HG02623 (cell line): ENCODE measurements at regions not wholly inside any gene's neighbourhood (a gene's known extent, or its start where the extent isn't known, plus 50 kb on each side); places are given as distances from the start of the nearest gene placed in this dataset.

Experiments used
- ATAC-seq: cut with Tn5 transposase; IDR thresholded peaks from one replicate; pipeline ENCODE4 v1.9.1; 2021; ENCODE audit warnings: moderate library complexity; ENCODE audit not compliant: unreplicated experiment

DNA sequence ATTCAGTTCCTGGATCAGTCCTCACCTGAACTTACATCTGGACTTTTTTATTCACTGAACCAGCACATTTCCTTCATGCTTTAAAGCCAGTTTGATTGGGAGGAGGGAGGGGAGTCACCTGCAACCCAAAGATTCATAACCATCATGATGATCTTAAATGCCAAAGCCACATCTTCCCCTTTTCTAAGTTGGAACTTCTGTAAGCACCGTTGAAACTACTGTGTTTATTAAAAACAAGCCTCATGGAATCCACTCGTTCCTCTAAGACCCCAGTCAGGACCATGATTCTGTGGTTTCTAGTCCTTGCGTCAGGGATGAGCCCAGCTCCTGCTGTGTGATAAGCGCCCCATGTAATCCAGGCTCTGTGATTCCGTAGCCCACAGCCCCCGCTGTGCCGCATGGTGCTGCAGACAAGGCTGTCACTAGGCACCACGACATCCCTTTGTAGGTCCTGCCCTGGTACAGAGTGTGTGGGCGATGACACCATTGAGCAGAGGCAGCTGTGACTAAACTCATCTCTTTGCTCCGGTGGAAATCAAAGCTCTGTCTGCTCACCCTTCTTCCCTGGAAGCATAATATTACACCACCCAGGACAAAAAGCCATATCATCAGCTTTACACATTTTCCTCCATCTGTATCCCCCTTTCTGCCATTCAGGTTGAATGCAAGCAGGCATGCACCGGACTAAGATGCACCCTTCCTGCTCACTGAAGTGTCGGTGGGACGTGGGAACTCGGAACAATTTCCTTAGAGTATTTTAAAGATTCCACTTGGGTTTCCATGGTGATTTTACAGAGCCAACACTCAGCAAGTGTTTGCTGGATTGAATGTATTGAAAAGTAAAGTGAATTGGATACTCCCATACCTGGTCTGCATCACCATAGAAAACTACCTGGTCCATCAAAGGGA, 132.0 kb upstream of the FSTL4 start:
- ATAC-seq: no peak

DNA sequence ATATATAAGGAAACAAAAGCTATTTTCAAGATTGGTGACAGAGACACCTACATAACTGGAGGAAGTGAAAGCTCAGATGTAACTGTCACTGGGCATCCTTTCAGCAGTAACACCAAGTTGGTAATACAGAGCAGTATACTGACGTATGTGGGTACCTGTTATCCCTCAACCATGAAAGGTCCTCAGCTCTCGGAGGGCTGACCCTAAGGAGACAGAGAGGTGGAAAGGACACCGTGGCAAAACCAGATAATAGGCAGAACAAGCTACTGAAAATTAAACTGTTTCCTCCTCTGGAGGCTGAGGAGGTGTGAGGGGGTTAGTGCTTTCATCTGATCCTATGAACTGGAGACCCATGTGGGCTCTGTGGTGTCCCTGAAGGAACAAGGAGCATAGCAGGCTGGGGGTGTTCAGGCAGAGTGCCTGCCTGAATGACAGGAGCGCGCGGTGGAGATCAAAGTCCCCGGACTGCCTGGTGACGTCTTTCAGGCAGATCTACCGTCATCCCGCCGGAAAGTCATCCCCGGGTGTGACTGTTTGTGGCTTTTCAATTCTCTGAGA, 130.2 kb upstream of the FSTL4 start:
- ATAC-seq: no peak

DNA sequence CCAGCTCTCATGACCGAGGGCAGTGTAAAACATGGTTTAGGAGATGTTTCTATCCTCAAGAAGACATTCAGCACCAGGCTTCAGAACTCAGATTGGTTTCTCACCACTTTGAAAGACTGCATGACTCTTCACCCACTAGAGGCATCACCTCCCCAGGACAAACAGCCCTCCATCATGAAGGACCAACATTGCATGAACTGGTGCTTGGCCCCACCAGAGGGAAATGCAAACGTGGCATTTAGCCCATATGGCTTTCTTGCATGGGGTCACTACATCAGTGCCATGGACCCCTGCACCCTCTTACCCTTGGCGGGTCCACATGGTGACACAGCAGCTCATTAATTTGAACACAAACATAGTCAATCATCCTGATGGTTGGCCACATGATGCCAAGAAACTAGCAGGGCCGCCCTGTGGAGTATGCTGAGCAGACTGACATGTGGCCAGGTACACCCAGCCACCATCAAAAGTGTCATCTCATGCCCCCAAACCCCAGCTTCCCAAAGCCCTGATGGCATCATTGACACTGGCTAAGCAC, 129.5 kb upstream of the FSTL4 start:
- no peak for ATAC-seq

DNA sequence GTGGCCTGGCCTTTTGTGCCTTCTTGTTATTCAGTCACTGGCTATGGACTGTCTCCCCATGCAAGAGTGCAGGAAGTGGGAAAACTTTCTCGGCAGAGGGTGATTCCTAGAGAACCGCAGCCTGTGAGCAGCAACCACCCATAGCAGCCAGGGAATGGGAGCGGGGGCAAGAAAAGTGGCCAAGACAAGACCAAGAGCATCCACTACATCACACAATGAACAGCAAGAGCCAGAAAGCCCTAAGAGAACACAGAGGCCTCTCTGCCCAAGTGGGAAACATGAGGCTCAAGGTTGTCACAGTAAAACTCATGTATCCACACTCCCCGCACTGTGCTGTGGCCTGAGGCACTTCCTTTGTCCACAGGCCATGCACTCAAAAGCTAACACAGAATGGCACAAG, 129.1 kb upstream of the FSTL4 start:
- ATAC-seq: no peak

DNA sequence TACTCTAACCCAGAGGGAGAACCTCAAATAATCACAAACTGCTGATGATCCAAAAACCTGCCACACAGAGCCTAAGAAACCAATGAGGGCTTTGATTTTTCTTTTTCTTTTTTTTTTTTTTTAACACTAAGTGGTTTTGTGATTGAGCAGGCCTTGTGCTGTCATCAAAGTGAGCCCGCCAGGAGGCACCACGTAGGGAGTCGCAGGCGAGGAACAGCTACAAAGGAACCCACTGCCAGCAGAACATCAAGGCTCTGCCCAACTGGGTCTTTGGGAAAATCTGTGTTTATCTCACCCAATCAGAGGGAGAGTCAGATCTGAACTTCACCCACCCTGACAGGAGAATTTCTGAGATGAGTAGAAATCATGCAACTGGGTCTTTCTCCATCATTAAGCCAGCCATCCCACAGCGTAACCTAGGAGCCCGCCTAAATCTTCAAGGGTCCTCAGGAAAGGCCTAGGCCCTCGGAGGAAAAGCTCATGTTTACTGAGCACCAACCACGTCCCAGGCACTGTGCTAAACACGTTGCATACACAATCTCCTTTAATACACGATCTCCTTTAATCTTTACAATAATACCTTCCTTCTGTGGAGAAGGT, 126.9 kb upstream of the FSTL4 start:
- no peak for ATAC-seq

DNA sequence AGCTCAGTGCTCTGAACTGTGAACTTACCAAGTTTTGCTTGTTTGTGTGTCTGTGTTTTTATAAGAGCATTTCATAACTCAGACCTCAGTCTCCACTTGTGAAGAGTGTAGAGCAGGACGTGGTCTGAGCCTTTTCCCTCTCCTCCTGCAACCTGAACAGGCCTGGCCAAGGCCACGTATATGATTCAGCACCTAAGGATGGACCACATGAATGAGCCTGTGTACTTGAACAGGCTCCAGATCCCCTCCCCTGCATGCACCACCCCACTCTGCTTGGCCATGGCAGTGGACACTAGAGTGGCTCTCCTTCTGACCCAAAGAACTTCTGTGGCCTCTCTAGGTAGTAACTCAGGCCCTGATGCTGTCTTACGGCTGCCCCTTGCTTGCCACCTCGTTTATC, 125.9 kb upstream of the FSTL4 start:
- ATAC-seq: no peak

DNA sequence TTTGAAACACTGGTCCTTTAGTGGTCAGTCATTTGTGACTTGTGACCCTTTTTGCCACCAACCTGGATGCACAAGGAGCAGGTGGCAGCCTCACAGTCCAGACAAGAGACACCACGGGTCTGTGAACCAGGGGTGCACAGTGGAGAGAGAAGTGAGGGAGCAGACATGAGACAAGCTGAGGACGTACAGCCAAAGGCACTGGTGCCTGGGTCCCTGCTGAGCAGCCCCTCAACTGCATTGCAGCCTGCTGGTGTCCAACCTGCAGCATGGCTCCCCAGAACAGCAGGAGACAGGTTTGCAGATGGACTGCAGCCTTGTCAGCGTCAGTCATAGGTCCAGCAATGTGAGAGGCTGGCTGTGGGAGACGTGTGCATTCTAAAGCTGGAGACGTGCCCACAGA, 124.2 kb upstream of the FSTL4 start:
- no peak for ATAC-seq

DNA sequence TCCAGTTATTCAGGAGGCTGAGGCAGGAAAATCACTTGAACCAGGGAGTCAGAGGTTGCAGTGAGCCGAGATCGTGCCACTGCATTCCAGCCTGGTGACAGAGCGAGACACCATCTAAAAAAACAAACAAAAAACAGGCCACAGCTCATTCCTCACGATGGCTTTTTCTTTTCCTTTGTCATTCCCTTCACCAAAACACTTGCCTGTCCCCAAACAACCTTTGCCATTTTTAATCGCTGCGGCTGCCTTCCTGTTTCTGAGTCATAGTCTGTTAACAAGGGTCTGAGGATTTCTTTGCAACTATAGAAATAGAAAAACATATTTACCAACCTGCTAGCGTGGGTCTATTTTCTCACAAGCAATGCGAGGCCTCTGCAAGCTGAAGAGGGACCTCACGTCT, 123.0 kb upstream of the FSTL4 start:
- ATAC-seq: no peak

DNA sequence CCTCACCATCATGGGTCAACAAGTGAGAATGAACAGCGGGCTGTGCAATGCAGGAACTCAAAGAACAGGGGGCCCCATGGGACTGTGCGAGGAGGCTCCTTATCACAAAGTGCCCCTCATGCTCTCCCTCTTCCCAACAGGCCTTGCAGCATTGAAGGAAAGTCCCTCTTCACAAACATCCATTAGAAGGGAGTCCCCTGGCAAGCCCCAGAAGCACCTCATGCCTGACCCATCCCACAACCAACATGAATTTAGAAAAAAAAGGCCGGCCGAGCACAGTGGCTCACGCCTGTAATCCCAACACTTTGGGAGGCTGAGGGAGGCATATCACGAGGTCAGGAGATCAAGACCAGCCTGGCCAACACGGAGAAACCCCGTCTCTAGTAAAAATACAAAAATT, 122.6 kb upstream of the FSTL4 start:
- ATAC-seq: no peak

DNA sequence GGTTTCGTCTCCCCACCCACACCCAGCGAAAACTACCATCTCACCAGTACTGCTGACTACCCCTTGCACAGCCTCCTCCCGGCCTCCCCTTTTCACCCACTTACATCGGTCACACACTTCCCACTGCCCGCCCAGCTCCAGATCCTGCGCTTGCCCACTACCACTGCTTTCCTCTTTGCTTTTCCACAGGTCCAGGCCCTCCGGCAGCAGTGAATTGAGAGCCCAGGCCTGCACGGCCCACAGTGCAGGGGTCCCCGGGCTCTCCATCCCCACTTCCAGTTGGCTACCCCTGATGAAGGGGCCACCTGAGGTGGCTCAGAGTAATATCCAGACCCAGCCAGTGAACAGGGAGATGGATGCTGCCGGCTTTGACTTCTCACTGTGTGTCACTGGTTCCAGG, 120.2 kb upstream of the FSTL4 start:
- no peak for ATAC-seq

DNA sequence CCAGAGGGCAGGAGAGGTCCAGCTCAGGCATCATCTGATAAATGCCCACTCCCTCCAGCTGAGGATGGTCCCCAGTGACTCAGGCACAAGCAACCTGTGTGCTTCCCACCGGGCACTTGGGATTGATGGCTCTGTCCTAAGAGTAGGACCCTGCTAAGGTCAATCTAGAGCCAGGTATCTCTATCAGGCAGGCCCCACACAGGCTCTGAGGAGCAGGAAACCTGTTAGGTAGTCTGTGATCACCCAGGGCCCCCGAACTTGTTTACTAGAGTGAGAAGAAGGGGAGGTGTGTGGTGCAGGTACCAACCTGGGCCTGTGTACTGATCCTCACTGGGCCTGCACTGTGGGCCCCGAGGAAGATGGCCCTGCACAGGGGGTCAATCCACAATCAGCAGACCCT, 119.6 kb upstream of the FSTL4 start:
- no peak for ATAC-seq

DNA sequence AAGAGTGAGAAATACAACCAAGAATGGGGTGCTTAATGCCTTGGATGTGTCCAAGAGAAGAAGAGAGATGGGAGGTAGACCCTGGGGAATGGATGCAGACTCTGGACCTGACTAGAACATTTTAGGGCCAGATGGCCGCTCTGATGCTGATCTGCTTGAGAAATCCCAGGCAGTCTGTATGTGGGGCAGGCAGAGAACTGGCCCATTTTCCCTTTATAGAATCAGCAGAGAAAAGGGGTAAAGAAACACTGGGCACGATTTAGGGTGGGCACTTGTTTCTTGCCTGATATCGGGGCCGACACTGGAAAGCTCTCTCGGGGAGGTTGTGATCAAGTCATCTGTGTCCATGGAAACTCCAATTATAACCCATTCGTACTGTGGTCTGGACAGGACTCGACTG, 118.5 kb upstream of the FSTL4 start:
- no peak for ATAC-seq

DNA sequence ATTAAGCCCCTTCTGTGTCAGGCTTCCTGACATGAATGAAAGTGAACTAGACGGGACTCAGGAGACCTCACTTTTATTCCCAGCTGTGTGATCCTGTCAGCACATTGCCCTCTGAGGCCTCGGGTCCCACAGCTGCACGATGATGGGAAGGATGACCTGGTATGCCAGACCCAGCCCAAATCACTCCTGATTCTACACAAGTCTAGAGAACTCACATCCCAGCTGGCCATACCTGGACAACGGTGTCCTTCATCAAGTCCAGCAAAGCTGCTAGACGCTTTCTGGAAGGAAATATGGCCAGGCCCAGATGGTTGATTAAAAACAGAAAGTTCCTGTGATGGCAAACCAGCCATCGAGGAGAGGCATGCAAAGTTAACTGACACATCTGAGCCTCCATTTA, 118.0 kb upstream of the FSTL4 start:
- no peak for ATAC-seq

DNA sequence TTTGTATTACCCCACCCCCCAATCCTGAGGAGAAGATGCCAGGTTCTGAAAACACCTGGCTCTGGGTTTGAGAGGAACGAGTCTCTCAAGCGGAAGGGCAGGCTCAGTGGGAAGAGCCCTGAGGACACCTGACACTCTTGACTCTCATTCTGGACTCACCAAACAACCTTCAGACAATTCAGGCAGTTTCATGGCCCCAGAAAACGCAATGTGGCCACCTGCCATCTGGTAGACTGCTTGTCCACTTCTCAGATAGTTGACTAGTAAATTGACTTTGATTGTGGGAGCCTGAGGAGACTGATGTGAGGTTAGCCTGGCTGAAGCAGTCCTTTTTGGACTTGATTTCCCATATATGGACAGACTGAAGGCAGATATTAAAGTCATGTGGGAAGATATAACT, 117.5 kb upstream of the FSTL4 start:
- ATAC-seq: no peak

DNA sequence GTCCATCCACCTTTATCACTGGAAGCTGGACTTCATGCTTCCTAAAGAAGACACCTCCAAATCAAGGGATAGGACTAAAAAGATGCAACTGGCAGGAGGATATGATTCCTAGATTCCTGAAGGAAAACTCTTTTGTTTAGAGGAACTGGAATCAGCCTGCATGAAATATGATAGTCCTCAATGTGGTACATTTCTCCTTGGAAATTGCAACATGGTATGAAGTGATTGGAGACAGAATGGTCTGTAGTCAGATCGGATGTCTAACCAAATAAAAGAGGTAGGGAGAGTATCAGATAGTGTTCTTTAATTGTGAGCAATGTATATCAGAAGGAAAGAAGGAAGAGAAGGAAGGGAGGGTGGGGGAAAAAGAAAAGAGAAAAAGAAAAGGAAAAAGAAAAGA, 116.1 kb upstream of the FSTL4 start:
- ATAC-seq: no peak

DNA sequence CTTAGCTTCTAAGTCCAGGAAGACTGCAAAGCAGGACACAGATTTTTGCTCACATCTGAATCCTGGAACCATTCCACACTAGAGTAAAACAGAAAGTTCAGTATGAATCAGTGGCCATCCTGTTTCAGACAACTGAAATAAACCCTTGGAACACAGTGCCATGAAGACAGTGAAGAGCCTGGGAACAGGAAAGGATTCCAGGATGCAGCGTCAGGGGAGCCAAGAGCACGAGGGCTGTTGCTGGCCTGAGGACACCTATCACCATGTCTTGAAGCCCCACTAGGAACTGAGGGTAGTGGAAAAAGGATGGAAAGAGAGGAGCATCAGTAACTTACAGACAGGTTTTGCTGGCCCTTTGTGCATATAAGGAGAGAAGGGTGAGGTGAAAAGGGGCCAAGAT, 115.3 kb upstream of the FSTL4 start:
- ATAC-seq: no peak

DNA sequence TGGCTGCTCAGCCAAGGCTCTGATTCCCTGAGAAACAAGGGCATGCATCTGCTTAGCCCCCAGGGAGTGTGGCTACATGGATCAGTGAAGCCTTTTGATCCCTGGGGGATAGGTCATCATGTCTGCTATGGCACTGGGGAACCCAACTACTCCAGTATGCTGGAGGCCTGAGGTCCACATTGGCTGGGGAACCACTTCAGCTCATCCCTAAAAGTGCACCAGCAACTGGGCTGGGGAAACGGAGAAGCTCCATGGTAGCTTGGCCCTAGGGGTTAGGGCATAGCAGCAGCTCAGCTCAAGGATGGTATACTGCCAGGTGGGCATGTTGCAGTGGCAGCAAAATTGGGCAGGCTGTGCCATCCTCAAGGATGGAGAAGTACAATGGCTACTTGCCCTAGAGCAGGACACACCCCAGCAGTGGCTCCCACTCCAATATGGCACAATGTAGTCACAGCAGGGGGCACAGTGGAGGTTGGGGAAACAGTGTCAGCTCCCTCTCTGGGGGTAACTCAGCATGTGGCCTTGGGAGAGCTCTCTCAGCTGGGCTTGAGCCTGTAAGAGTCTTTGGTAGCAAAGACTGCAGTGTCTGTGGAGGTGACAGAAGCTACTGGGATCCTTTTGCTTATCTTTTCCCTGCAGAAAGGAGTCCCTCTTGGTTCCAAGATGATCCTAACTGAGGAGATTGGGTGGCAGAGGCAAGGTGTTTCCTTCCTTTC, 111.5 kb upstream of the FSTL4 start:
- no peak for ATAC-seq

DNA sequence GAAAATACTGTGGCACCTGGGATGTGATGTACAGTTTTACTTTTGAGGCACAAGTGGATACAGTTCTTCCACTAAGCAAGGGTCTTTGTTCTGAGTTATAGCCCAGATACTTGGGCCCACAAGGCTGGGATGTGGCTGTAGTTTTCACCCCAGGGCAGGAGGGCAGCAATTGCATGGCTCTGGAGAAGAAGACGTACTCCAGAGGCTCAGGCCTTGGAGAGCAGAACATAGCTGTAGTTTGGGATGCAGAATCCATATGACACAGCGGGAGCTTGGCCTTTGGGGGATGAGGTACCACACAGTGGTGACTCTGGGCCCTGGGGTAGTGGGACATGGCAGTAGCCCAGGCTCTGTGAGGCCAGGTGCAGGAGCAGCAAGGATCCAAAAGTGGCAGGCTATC, 110.8 kb upstream of the FSTL4 start:
- no peak for ATAC-seq

DNA sequence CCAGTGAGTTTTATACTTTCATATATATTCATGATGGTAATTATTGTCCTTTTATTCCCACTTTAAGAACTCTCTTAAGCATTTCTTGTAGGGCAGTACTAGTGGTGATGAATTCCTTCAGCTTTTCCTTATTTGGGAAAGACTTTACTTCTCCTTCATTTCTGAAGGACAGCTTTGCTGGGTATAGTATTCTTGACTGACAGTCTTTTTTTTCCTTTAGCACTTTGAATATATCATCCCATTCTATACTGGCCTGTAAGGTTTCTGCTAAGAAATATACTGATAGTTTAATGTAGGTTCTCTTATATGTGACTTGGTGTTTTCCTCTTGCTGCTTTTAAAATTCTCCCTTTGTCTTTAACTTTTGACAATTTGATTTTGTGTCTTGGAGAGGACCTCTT, 109.0 kb upstream of the FSTL4 start:
- no peak for ATAC-seq

DNA sequence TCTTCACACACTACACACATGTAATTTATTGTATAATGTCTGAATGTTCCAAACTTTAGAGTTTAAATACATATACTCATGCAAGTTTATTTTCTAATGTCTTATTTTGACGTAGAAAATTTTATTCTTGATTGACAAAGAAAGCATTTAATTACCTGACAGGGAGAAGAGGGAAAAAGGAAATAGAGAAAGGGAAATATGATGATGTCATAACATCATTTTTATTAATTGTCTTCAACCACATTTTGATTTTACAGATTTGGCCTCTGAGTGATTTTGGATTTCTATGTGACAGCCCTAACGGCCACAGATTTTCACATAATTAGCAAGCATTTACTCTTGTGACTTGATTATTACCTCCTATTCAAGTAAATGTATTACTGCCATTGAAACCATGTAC, 106.1 kb upstream of the FSTL4 start:
- no peak for ATAC-seq

DNA sequence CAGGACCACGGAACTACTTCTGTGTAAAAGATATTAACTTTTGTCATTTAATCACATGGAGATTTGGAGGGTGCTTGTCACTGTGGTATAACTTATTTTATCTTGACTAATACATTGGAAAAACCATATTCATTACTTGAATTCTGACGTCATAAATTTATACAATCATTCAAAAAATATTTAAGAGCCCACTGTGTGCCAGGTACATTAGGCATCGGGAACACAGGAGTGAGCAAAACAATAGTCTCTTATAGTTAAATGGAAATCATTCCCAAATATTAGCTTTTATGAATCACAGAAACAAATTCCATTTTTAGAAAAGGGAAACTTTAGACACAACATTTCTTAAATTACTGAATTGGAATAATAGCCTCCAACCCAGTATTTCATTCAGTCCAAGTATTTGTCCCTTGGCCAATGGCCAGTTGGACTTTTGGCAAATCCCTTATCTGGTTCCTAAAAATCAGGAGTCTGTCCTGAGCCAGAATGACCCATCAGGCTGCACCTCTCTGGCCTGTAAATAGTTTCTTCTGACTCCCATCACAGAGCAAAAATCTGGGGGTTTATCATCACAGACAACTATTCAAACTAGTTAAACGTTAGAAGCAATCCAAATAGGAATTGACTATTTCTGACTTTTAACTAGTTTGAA, 104.3 kb upstream of the FSTL4 start:
- ATAC-seq: no peak
